Neural progenitor cell (in vitro differentiated cells): ENCODE measurements at regions not wholly inside any gene's neighbourhood (a gene's known extent, or its start where the extent isn't known, plus 50 kb on each side); places are given as distances from the start of the nearest gene placed in this dataset.
"Not testable (repeated sequence)": the region's sequence is repeated elsewhere in the genome, so short reads cannot be mapped to it uniquely, and the experiment has no call there.

Experiments
- CTCF ChIP-seq: fragments of 200-600 bp; sonication (generic); IDR thresholded peaks from 2 replicates; pipeline ENCODE4 v1.5.1; 2017; ENCODE audit warnings: antibody characterized with exemption, mild to moderate bottlenecking
- EZH2 ChIP-seq: fragments of 200-600 bp; sonication (generic); IDR thresholded peaks from 2 replicates; pipeline ENCODE4 v1.6.1; 2017; ENCODE audit warnings: antibody characterized with exemption, mild to moderate bottlenecking, moderate library complexity
- EZH2phosphoT487 ChIP-seq: fragments of 200-600 bp; sonication (generic); IDR thresholded peaks from 2 replicates; pipeline ENCODE4 v1.6.1; 2017; ENCODE audit warnings: antibody characterized with exemption

DNA sequence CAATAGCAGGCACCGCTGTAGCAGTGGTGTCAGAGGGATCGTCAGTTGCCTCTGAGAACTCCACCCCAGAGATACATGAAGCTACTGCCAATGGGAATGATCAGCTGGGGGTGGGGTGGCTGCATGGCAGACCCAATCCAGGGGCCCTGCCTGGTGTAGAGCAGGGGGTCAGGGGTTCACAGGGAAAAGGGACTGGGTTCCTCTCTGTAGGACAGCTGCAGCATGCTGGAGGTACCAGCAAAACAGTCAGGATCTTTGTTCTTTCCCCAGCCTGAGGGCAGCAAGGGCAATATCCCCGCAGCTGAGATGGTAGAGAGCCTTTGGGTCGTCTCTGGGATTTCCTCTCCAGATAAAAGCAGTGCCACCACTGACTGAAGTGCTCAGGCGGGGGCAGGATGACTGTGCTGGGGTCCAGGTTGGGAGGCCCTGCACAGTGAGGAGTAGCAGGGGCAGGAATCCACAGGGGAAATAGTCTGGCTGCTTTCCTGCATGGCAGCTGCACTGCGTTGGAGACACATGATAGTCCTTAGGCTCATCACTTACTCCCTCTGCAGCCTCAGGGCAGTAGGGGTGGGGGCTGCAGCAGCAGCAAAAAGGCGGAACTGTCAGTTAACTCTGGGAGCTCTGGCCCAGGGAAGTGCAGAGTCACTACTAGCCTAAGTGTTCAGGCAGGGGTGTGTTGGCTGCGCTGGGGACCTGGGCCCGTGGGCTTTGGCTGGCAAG, 203.0 kb upstream of the ZNF658 start:
- not testable (repeated sequence) for TF ChIP-seq CTCF, EZH2phosphoT487, EZH2
